HG03439 (cell line): ENCODE measurements at regions not wholly inside any gene's neighbourhood (a gene's known extent, or its start where the extent isn't known, plus 50 kb on each side); places are given as distances from the start of the nearest gene placed in this dataset.

Experiments
- ATAC-seq: cut with Tn5 transposase; IDR thresholded peaks from one replicate; pipeline ENCODE4 v1.9.1; 2021; ENCODE audit warnings: mild to moderate bottlenecking, moderate library complexity; ENCODE audit not compliant: unreplicated experiment

DNA sequence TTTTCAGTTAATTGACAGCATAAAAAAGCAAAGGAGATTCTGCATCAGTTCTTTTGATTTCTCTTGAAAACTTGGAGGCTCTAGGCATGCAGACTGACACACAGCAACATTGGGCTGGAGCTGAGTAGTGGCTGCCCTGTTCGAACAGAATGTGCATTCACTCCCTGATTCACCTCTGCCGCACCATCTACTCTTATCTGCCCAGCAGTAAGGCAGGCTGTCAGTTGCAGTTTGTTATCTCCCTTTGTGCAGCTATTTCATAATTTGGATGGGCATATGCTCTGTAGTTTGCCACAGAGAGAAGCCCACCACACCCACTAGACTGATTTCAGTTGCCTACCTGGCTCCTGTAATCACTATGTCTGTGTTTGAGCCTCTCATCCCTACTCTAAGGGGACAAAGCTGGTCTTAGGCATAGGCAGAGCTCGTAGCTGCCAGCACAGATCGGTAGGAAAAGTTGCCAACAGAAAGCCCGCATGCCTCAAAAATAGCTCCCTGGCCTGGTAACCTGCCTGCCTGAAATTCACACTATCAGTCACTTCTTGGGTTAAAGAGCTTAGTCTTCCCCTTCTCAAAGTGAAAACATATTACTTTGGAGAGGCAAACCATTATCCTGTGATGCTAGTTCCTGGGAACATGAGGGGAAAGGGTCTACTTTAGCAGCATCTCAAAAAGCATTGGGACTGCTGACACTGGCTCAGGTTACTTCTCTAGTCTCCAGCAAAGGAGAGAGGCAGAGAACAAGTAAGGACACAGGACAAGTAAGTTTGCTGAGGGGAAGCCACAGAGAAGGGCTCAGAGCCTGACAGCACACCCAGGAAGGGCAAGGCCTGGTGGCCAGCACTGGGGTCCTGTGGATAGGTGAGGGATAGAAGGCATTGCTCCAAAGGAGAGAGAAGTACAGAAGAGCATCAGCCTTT lies 75.9 kb upstream of the TMEM164 start:
- ATAC-seq, result no peak

DNA sequence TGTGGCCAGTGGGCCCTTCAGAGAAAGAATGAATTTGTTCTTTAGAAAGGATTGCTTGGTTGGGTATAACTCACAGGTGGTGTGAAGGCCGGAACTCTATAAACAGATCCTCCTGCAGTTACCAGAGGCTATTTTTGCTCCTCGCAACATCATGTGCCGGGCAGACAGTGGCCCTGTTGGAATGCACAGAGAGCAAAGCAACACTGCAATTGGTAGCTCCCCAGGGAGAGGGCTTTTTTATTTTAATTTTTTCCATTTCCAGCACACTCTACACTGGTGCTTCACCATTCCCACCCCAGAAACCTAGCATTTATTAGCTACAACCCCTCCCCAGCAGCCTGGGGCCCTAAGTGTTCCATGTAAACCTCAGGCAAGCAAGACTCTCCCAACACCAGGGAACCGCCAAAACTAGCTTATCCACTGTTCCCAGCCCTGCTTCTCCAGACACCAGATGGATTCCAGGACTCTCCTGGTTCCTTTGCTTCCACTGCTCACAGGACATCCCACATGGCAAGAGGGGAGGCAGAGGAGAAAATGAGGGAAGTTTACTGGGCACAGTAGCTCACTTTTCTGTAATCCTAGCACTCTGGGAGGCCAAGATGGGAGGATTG lies 75.1 kb upstream of the TMEM164 start:
- no peak for ATAC-seq

GRCh38 chrX:109928596-109929335 lies 74.1 kb upstream of the TMEM164 start:
- no peak for ATAC-seq

GRCh38 chrX:109931677-109932076 lies 71.2 kb upstream of the TMEM164 start:
- ATAC-seq, result no peak

DNA sequence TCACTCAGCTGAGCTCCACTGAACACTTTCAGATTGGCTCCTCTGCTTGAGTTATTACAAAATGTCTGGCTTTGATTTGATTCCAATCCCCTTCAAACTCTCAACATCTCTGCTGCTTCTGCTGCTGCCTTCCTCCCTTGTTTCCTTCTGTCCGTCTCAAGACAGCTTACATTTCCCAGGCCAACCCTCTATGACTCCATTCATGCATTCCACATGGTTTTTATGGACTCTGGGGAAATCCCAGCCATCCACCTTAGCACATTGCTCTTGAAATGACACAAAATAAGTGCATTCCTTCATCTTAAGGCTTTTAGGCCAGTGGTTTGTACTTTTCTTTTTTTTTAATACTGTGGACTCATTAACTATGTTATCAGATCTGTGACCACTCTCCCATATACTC lies 68.5 kb upstream of the TMEM164 start:
- no peak for ATAC-seq

DNA sequence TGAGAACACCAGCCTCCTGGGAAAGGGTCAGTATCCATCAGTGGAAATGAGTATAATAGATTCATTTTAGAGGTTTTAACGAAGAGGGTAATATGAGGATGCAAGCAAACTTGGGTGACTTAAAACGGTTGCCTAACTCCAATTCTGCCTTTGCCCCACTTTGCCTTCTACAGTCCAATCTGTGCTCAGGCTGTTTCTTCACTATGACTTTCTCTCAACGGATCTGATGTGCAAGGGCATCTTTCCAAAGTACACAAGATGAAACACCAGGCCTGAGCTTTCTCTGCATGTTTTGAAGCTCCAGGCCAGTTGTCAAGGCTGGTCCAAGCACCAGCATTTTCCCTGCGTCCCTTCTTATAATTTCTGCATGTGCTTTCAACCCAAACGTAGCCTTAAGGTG lies 68.0 kb upstream of the TMEM164 start:
- ATAC-seq, result no peak

DNA sequence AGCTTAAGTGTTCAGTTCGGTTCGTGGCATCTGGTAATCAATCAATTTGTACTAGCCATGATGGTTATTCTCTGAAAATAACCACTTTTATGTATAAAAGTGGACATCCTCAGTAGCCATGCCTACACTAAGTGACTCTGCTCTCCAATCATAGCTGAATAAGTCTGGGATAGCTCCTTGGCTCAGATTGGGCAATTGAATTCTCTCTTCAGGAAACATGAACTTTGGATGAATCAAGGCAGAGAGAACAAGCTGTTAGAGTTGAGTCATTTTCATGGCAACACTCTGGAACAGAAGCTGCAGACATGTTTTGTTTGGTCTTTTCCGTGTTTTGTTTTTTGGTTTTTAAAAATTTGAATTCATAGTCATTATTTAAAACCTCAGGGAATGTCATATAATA lies 66.8 kb upstream of the TMEM164 start:
- ATAC-seq, result no peak

DNA sequence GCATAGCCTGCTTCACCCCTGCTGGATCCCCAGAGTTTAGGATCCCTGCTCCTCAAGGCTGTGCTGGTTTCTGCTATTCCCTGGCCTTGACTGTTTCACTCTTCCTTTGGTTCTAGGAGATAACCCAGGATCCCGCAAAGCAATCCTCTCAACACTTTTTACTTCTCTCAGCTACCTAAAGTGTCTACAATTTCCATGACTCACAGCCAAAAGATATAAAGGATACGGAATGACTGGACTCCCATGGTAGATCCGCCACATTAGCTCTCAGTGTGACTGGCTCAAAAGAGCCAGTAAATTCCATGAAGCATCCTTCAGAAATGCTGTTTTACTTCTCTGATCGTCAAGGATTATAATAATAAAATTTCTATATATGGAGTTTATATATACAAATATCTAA lies 66.3 kb upstream of the TMEM164 start:
- ATAC-seq, result no peak

GRCh38 chrX:109939498-109939897 lies 63.4 kb upstream of the TMEM164 start:
- ATAC-seq, result no peak

- ATAC-seq, result no peak
Observed at GRCh38 chrX:109940411-109940810, 62.5 kb upstream of the TMEM164 start.

DNA sequence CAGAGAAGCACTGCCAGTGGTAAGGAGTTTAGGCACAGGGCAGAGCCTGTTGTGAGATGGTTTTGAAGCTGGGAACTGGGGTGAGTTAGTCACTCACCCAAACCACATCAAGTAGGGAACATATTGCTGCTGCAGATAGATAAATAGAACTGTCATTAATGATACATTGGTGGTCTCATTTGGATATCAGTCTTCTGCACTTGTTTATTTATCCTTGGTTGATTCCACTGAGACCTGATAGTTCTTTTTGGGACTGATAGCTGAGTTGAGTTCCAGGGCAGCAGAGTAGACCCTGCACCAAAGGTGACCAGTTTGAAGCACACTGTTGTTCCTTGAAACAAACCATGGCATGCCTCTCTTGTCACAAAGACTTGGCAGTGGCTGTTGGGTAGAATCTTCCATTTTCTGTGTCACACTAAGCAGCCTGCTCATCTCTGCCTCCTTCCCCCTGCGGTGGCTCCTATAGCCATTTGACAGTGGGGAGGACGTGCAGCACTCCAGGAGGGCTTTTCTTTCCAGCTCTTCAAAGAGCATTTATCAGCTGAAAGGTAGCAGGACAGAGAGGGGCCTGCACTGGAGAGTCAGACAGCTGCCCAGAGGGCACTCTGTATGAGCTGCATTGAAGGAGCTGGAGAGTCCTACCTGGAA lies 59.7 kb upstream of the TMEM164 start:
- no peak for ATAC-seq

GRCh38 chrX:109943740-109944092 lies 59.2 kb upstream of the TMEM164 start:
- no peak for ATAC-seq

GRCh38 chrX:109952050-109952449 lies 50.9 kb upstream of the TMEM164 start:
- no peak for ATAC-seq

- ATAC-seq, result no peak
Observed at GRCh38 chrX:109952985-109953905, 49.7 kb upstream of the TMEM164 start.
